Fibroblast of villous mesenchyme (primary cell): ENCODE measurements at regions not wholly inside any gene's neighbourhood (a gene's known extent, or its start where the extent isn't known, plus 50 kb on each side); places are given as distances from the start of the nearest gene placed in this dataset.

Experiments
- DNase-seq: peaks from one replicate; pipeline ENCODE4 v3.0.0-alpha.2; 2010; ENCODE audit warnings: low read depth
- H3K4me3 ChIP-seq: 2 replicates; pipeline ENCODE4 v1.5.1; 2011; ENCODE audit warnings: low read depth, mild to moderate bottlenecking, low read length
- TF ChIP-seq, protein P1 (sequence below): IDR thresholded peaks from 2 replicates; pipeline ENCODE4 v1.5.1; 2012; ENCODE audit warnings: low read depth, mild to moderate bottlenecking, low read length; ENCODE audit not compliant: insufficient read depth

DNA sequence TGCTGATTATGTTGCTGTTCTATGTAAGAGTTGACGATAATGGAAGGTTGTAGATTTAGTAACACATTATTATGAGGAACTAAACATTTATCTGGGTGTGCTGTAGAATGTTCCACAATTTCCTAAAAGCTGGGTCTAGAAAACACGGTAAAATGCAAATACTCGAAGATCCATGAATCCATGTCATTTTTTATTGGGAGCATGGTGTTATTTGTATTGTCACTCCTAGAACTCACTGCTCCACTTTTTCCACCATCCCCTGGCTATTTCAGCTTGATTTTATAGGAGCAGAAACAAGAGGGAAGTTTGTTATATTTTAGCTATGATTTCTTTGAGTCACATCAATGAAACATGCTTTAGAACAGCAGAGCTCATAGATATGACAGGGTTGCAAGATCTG is 155.0 kb upstream of the ANK2 start:
- H3K4me3 ChIP-seq, result no peak overlapping the region
- no peak for DNase-seq
- TF ChIP-seq, protein P1, sequence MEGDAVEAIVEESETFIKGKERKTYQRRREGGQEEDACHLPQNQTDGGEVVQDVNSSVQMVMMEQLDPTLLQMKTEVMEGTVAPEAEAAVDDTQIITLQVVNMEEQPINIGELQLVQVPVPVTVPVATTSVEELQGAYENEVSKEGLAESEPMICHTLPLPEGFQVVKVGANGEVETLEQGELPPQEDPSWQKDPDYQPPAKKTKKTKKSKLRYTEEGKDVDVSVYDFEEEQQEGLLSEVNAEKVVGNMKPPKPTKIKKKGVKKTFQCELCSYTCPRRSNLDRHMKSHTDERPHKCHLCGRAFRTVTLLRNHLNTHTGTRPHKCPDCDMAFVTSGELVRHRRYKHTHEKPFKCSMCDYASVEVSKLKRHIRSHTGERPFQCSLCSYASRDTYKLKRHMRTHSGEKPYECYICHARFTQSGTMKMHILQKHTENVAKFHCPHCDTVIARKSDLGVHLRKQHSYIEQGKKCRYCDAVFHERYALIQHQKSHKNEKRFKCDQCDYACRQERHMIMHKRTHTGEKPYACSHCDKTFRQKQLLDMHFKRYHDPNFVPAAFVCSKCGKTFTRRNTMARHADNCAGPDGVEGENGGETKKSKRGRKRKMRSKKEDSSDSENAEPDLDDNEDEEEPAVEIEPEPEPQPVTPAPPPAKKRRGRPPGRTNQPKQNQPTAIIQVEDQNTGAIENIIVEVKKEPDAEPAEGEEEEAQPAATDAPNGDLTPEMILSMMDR, result no peak

DNA sequence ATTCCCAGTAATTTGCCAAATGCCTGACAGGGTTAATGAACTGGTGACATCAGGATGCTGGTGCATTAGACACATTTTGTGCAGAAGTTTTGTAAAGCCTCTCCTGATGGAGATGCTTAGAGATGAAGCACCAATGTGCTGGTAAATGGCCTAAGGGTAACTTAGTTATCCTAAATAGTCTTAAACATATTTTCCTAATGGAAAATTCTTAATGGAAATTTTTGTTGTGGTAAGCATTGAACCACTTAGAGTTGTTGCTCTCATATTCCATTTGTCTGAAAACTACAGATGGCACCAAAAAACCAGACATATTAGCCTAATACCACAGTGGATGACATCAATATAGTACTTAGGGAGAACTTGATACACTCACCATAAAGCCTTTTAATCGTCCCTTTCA is 154.5 kb upstream of the ANK2 start:
- H3K4me3 ChIP-seq, result no peak overlapping the region
- TF ChIP-seq, protein P1, result no peak
- no peak for DNase-seq

DNA sequence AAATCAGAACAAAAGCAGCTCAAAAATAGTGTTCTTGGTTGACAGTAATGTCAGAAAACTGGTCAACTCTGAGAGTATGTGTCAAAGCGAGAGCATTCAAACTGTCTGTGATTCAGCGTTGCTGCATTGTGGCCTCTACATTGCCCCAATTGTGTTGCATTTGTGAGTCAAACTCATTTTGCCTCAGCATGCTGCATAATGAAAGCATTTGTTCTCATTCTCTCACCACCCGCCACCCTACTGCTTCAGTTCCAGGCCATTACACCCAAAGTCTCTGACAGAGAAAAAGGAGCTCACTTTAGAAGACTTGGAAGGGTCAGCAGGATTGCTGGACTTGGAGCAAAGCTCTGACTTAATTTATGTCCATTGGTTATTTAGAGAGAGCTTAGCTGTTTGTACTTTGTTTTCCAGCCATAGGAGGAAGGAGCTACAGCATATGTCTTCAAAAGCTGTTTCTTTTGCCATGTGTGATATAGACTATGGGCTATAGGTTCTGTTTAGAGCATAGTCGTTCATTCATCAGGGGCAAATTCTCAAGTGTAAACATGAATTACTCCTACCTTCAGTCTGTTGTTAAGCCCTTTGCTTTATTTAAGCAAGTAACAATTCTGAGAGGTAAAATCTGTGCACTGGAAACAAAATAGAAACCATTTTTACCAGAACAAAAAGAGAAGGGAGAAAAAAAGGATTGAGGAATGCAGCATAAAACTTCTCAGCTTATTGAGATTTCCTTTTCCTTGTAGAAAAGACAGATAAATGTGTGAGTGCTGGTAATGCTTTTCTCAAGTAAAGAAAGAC is 153.4 kb upstream of the ANK2 start:
- no peak for DNase-seq
- H3K4me3 ChIP-seq, result no peak overlapping the region
- TF ChIP-seq, protein P1, result no peak

DNA sequence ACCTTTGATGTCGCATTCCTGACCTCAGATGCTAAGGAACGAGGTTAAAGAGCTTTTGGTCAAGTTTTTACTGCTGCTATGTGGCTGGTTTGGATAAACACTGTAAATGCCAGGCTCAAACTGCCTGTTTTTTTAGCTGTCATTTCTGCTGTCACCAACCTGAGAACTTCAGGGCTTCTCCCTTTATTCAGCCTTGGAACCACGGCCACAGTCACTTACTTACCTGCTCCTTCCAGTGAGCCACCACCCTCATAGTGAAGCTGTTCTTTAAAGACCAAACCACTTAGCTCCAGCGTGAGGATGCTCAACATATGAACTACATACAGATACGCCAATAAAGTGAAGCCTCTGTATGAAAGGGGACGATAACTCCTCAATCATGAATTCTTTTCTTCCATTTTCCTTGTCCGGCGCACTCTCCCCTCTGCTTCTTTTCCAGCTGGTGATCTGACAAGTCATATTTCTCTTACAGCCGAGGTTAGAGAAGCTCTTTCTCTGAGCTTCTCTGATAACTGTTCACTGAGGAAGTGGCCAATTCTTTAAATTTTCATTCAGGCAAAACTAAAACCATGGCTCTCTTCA is 152.8 kb upstream of the ANK2 start:
- no peak for DNase-seq
- TF ChIP-seq, protein P1, result no peak
- H3K4me3 ChIP-seq, result no peak overlapping the region

DNA sequence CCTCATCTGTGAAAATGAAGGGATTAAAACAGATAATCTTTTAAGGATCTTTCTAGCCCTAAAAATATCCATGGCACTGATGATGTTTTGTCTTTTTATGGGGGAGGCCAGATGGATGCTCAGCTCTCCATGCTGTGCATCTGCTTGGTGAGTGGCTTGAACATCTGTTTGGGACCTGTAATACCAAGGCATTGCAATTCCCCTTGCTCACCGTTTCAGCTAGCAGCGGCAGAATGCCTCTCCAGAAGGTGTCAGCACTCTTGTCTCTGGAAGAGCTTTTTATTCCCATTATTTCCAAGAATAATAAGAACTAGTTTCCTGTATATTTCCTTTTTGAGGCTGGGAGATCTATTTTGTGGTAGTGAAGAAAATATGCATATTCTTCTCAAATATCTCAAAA is 151.9 kb upstream of the ANK2 start:
- H3K4me3 ChIP-seq, result no peak overlapping the region
- no peak for DNase-seq
- TF ChIP-seq, protein P1, result no peak

DNA sequence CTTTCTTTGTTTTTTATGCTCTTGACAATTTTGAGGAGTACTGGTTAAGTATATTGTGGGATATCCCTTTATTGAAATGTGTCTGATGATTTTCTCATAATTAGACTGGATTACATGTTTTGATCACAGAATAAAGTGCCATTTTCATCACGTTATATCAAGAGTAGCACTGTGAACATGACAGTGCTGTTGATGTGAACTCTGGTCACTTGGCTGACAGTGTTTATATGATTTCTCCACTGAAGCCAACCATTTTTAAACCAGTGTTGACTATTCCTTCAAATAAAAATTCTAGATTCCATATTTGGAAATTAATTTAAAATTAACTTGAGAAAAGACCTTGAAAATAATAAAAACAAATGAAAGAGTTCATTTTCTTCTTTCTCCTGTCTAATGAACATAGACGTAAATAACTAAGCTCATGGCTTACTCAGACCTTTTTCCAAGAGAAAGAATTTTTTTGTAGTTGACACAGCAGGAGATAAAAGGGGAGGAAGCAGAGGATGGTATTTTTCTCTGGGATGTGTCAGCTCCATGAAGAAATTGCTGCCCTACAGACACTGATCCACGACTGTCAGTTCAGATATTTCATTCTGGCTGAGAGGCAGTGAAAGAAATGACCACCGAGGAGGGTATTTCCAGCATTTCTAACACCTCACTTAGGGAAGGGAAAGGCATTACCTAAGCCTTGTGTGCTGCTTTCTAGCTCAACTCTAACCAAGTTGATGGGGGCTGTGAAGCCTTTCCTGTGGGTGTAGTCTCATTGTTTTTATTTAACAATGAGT is 150.9 kb upstream of the ANK2 start:
- no peak for DNase-seq
- H3K4me3 ChIP-seq, result no peak overlapping the region
- TF ChIP-seq, protein P1, result no peak
